Esophagus muscularis mucosa (tissue), 4 donors: ENCODE measurements at regions not wholly inside any gene's neighbourhood (a gene's known extent, or its start where the extent isn't known, plus 50 kb on each side); places are given as distances from the start of the nearest gene placed in this dataset.

ENCODE experiments used
- DNase-seq: peaks from one replicate; pipeline ENCODE4 v3.0.0-alpha.2; 2017; ENCODE audit errors: extremely low spot score
- H3K27ac ChIP-seq, 4 donors: fragments of 200-600 bp; sonication (generic); replicated peaks in 1 of 4; 1 replicate in 3 of 4; 2 replicates in 1 of 4; pipeline ENCODE4 v1.5.1; 2016 to 2019; ENCODE audit warnings: mild to moderate bottlenecking in 1 of 4
- H3K27me3 ChIP-seq, 4 donors: fragments of 200-600 bp; sonication (generic); one replicate each; pipeline versions ENCODE4 v1.5.1 to v1.6.0; 2016 to 2019
- H3K36me3 ChIP-seq, 4 donors: fragments of 200-600 bp; sonication (generic); one replicate each; pipeline ENCODE4 v1.5.1; 2016 to 2019
- H3K4me1 ChIP-seq, 4 donors: fragments of 200-600 bp; sonication (generic); one replicate each; pipeline ENCODE4 v1.5.1; 2016 to 2019
- H3K4me3 ChIP-seq, 4 donors: fragments of 200-600 bp; sonication (generic); 1 replicate in 2 of 4; 2 replicates in 2 of 4; pipeline ENCODE4 v1.5.1; 2016 to 2019; ENCODE audit warnings: mild to moderate bottlenecking in 4 of 4, moderate library complexity in 1 of 4
- H3K9me3 ChIP-seq, 4 donors: fragments of 200-600 bp; sonication (generic); 1 replicate in 3 of 4; 2 replicates in 1 of 4; pipeline ENCODE4 v1.5.1; 2016 to 2019
- EP300 ChIP-seq: sonication (generic); formaldehyde crosslinking; IDR thresholded peaks from one replicate; pipeline ENCODE4 v1.6.1; 2017; ENCODE audit warnings: antibody characterized with exemption
- POLR2A ChIP-seq: fragments of 450-650 bp; IDR thresholded peaks from one replicate; pipeline ENCODE4 v1.6.1; 2017; ENCODE audit warnings: antibody characterized with exemption, moderate library complexity, mild to moderate bottlenecking, low read depth
- POLR2AphosphoS5 ChIP-seq, 2 donors: sonication (generic); formaldehyde crosslinking; IDR thresholded peaks; one replicate each; pipeline ENCODE4 v1.6.1; 2017; ENCODE audit warnings: antibody characterized with exemption in 2 of 2
- WGBS: methylation state at CpG from one replicate; pipeline ENCODE4 v1.1.5; 2018; 5-methylcytosine and 5-hydroxymethylcytosine counted together
- intact Hi-C: fragments of 100-400 bp; cut with DNase I; formaldehyde crosslinking; loops from one replicate; pipeline ENCODE4 v1.15.1; 2023
- TF ChIP-seq, protein P1 (sequence below), 3 experiments: fragments of 200-600 bp in 2 of 3; fragments of 450-650 bp in 1 of 3; sonication (generic) in 2 of 3; IDR thresholded peaks; one replicate each; pipeline ENCODE4 v1.5.1; 2017 to 2019; ENCODE audit warnings: antibody characterized with exemption in 3 of 3, mild to moderate bottlenecking in 2 of 3, moderate library complexity in 1 of 3

DNA sequence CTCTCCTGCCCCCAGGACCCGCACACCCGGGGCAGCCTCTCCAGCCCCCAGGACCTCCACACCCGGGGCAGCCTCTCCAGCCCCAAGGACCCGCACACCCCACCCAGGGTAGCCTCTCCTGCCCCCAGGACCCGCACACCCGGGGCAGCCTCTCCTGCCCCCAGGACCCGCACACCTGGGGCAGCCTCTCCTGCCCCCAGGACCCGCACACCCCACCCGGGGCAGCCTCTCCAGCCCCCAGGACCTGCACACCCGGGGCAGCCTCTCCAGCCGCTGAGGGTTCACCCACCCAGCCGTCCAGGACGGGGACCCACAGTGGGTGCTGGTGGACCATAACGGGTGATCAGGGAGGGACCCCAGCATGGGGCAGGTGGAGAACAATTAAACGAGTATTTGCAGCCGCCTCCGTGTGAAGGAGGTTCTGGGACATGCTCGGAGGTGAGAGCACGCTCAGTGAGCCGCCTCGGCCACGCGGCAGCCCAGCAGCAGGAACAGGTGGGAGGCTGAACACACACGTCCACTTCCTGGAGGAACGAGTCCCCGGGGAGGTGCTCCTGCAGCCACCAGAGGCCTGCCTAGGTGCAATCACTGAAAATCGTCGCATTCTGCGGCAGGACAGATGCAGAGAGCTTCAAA is 107.9 kb downstream of the PDGFA start:
- DNase-seq: no peak
- intact Hi-C loops: no loop called here
- 85% methylated on average over 25 of the region's 29 CpGs for WGBS

DNA sequence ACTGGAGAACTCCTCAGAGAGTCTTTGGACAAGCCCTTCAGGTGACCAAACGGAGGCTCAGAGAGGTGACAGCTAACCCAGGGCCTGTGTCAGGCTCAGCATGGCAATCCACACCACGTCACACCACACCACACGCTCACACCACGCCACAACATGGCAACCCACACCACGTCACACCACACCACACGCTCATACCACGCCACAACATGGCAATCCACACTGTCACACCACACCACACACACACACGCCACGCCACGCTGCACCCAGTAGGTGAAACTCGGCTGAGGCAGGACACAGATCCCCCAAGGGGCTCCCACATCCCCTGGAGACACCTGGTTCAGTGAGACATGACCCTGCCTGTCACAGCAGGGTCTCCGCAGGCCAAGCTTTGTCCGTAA is 107.3 kb downstream of the PDGFA start:
- 97% methylated on average over 13 of the region's 13 CpGs for WGBS
- TF ChIP-seq EP300 (no peak), POLR2A (no peak), POLR2AphosphoS5 (IDR thresholded peaks at IDR 0.05) (no peak)
- TF ChIP-seq, protein P1, sequence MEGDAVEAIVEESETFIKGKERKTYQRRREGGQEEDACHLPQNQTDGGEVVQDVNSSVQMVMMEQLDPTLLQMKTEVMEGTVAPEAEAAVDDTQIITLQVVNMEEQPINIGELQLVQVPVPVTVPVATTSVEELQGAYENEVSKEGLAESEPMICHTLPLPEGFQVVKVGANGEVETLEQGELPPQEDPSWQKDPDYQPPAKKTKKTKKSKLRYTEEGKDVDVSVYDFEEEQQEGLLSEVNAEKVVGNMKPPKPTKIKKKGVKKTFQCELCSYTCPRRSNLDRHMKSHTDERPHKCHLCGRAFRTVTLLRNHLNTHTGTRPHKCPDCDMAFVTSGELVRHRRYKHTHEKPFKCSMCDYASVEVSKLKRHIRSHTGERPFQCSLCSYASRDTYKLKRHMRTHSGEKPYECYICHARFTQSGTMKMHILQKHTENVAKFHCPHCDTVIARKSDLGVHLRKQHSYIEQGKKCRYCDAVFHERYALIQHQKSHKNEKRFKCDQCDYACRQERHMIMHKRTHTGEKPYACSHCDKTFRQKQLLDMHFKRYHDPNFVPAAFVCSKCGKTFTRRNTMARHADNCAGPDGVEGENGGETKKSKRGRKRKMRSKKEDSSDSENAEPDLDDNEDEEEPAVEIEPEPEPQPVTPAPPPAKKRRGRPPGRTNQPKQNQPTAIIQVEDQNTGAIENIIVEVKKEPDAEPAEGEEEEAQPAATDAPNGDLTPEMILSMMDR (IDR thresholded peaks at IDR 0.05): no peak

More for the DNA sequence above, 107.9 kb downstream of the PDGFA start:
- Histone ChIP-seq H3K36me3 (no peaks in the 10 kb centered on the region), H3K4me1 (no peaks in the 10 kb centered on the region), H3K27ac (no peak overlapping the region), H3K9me3 (no peaks in the 10 kb centered on the region), H3K27me3 (peaks cover 0 to 28% (median 0%) of the 10 kb centered on the region in 4 donors), H3K4me3 (no peak overlapping the region)
- TF ChIP-seq, protein P1 (IDR thresholded peaks at IDR 0.05): no peak
- TF ChIP-seq POLR2A: no peak
- no peak for TF ChIP-seq EP300

GRCh38 chr7:414681-415560 is 104.7 kb downstream of the PDGFA start:
- H3K9me3 ChIP-seq: peaks cover 0 to 19% (median 11%) of the 10 kb centered on the region in 4 donors
- TF ChIP-seq, protein P1 (IDR thresholded peaks at IDR 0.05): no peak
- TF ChIP-seq POLR2AphosphoS5 (IDR thresholded peaks at IDR 0.05): no peak
- no peak for TF ChIP-seq POLR2A
- TF ChIP-seq EP300: no peak
- intact Hi-C loops: no loop called here
- H3K27ac ChIP-seq: no peak overlapping the region
- peaks cover 0 to 14% (median 0%) of the 10 kb centered on the region in 4 donors for H3K27me3 ChIP-seq
- no peak for DNase-seq
- 91% methylated on average over 17 of the region's 35 CpGs for WGBS
- H3K4me3 ChIP-seq: no peak overlapping the region
- no peaks in the 10 kb centered on the region for H3K36me3 ChIP-seq
- H3K4me1 ChIP-seq: no peaks in the 10 kb centered on the region

More for the DNA sequence above, 107.3 kb downstream of the PDGFA start:
- peaks cover 0 to 3% (median 1%) of the 10 kb centered on the region in 4 donors for H3K9me3 ChIP-seq
- H3K4me3 ChIP-seq: no peak overlapping the region
- H3K36me3 ChIP-seq: no peaks in the 10 kb centered on the region
- peaks cover 0 to 28% (median 0%) of the 10 kb centered on the region in 4 donors for H3K27me3 ChIP-seq
- intact Hi-C loops: no loop called here
- DNase-seq: no peak
- H3K27ac ChIP-seq: no peak overlapping the region
- H3K4me1 ChIP-seq: no peaks in the 10 kb centered on the region

DNA sequence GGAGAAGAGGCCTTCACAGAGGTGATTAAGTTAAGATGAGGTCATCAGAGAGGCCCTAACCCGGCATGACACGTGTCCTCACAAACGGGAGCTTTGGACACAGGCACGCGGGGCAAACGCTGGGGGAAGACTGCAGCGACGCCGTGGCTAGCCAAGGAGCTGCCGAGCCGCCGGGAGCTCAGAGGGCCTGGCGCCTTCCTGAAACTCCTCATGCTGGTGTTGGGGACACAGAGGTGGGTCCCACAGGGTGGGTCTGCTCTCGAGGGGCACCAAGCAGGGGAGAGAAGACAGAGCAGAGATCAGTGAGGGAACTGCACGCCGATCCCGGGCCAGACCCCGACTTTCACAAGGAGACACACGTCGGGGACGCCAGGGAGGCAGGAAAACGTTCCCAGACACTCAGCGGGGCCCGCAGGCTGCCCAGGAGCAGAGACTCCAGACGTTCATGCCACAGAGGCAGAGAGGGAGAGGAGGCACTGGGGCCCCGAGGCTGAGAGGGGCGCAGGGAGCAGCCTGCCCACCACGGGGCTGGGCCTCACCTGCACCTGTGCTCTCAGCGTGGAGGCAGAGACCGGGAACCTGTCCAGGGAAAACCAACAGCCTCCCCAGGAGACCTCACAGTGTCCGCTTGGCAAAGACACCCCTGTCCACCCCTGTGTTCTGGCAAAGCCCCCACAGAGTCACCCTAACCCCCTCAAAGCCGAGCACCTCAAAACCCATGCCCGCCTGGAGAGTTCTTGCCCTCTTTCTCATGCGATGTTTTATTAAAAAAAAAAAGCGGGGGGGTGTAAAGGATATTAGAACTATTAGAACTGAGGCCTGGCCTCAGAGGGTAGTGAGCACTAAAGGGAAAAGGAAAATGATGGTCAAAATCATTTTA is 103.8 kb downstream of the PDGFA start:
- no peak overlapping the region for H3K4me3 ChIP-seq
- H3K27ac ChIP-seq: no peak overlapping the region
- no peaks in the 10 kb centered on the region for H3K36me3 ChIP-seq
- no peaks in the 10 kb centered on the region for H3K4me1 ChIP-seq
- peaks cover 0 to 19% (median 11%) of the 10 kb centered on the region in 4 donors for H3K9me3 ChIP-seq
- DNase-seq: no peak
- intact Hi-C loops: no loop called here
- WGBS: 95% methylated on average over 22 of the region's 35 CpGs
- no peak for TF ChIP-seq EP300
- H3K27me3 ChIP-seq: peaks cover 0 to 5% (median 0%) of the 10 kb centered on the region in 4 donors
